ENCODE measurements at regions not wholly inside any gene's neighbourhood (a gene's known extent, or its start where the extent isn't known, plus 50 kb on each side); places are given as distances from the start of the nearest gene placed in this dataset.

GRCh38 chr19:34835631-34836351, 62.8 kb upstream of the ZNF599 start:
- TF ChIP-seq NFIC (IDR thresholded peaks at IDR 0.05) = no peak
- TF ChIP-seq MAX (IDR thresholded peaks at IDR 0.05) = no peak
- no peak for TF ChIP-seq EP300 (IDR thresholded peaks at IDR 0.05; ENCODE audit: borderline replicate concordance)
- TF ChIP-seq YY1 (IDR thresholded peaks at IDR 0.05; ENCODE audit: low read depth) = no peak
- TF ChIP-seq RAD21 (IDR thresholded peaks at IDR 0.05; ENCODE audit: low read depth) = no peak
- no peak for TF ChIP-seq TCF12 (IDR thresholded peaks at IDR 0.05; ENCODE audit: low read depth)
- TF ChIP-seq EGR1 (IDR thresholded peaks at IDR 0.05) = no peak
- TF ChIP-seq FOXM1 (IDR thresholded peaks at IDR 0.05; ENCODE audit: borderline replicate concordance, low read depth) = no peak

- TF ChIP-seq TAF1 (IDR thresholded peaks at IDR 0.05; ENCODE audit: low read depth) (no peak), ZBTB7A (IDR thresholded peaks at IDR 0.05; ENCODE audit: low read depth) (no peak), NFIC (IDR thresholded peaks at IDR 0.05) (no peak), CREB1 (IDR thresholded peaks at IDR 0.05; ENCODE audit: low read depth) (no peak), FOXM1 (IDR thresholded peaks at IDR 0.05; ENCODE audit: borderline replicate concordance, low read depth) (no peak), TCF12 (IDR thresholded peaks at IDR 0.05; ENCODE audit: low read depth) (no peak), YY1 (IDR thresholded peaks at IDR 0.05; ENCODE audit: low read depth) (no peak), RAD21 (IDR thresholded peaks at IDR 0.05; ENCODE audit: low read depth) (no peak), EP300 (IDR thresholded peaks at IDR 0.05; ENCODE audit: borderline replicate concordance) (no peak), MAX (IDR thresholded peaks at IDR 0.05) (no peak), TEAD4 (IDR thresholded peaks at IDR 0.05) (no peak), USF1 (IDR thresholded peaks at IDR 0.05) (no peak), REST (IDR thresholded peaks at IDR 0.05; ENCODE audit: low read depth) (no peak), CEBPB (IDR thresholded peaks at IDR 0.05) (no peak), EGR1 (IDR thresholded peaks at IDR 0.05) (no peak)
Measured at GRCh38 chr19:34834472-34835061, 61.6 kb upstream of the ZNF599 start.

- TF ChIP-seq MAX (IDR thresholded peaks at IDR 0.05) (no peak), NFIC (IDR thresholded peaks at IDR 0.05) (no peak), USF1 (IDR thresholded peaks at IDR 0.05) (no peak), EP300 (IDR thresholded peaks at IDR 0.05; ENCODE audit: borderline replicate concordance) (no peak), TCF12 (IDR thresholded peaks at IDR 0.05; ENCODE audit: low read depth) (no peak), EGR1 (IDR thresholded peaks at IDR 0.05) (no peak), TAF1 (IDR thresholded peaks at IDR 0.05; ENCODE audit: low read depth) (no peak)
Measured at GRCh38 chr19:34832581-34833112, 59.6 kb upstream of the ZNF599 start.

- no peak for TF ChIP-seq ZBTB7A (IDR thresholded peaks at IDR 0.05; ENCODE audit: low read depth)
- TF ChIP-seq TAF1 (IDR thresholded peaks at IDR 0.05; ENCODE audit: low read depth) = no peak
- TF ChIP-seq RAD21 (IDR thresholded peaks at IDR 0.05; ENCODE audit: low read depth) = no peak
- TF ChIP-seq EGR1 (IDR thresholded peaks at IDR 0.05) = no peak
- TF ChIP-seq CREB1 (IDR thresholded peaks at IDR 0.05; ENCODE audit: low read depth) = no peak
- no peak for TF ChIP-seq USF1 (IDR thresholded peaks at IDR 0.05)
- TF ChIP-seq FOXM1 (IDR thresholded peaks at IDR 0.05; ENCODE audit: borderline replicate concordance, low read depth) = no peak
Measured at GRCh38 chr19:34831714-34832113, 58.7 kb upstream of the ZNF599 start.

- no peak for TF ChIP-seq EGR1 (IDR thresholded peaks at IDR 0.05)
- TF ChIP-seq CEBPB (IDR thresholded peaks at IDR 0.05) = no peak
- no peak for TF ChIP-seq USF1 (IDR thresholded peaks at IDR 0.05)
- no peak for TF ChIP-seq TCF12 (IDR thresholded peaks at IDR 0.05; ENCODE audit: low read depth)
- no peak for TF ChIP-seq TAF1 (IDR thresholded peaks at IDR 0.05; ENCODE audit: low read depth)
- TF ChIP-seq FOXM1 (IDR thresholded peaks at IDR 0.05; ENCODE audit: borderline replicate concordance, low read depth) = no peak
- TF ChIP-seq EP300 (IDR thresholded peaks at IDR 0.05; ENCODE audit: borderline replicate concordance) = no peak
- no peak for TF ChIP-seq MAX (IDR thresholded peaks at IDR 0.05)
- no peak for TF ChIP-seq NFIC (IDR thresholded peaks at IDR 0.05)
- no peak for TF ChIP-seq TEAD4 (IDR thresholded peaks at IDR 0.05)
- TF ChIP-seq RAD21 (IDR thresholded peaks at IDR 0.05; ENCODE audit: low read depth) = no peak
- TF ChIP-seq ZBTB7A (IDR thresholded peaks at IDR 0.05; ENCODE audit: low read depth) = no peak
Measured at GRCh38 chr19:34828156-34828555, 55.1 kb upstream of the ZNF599 start.
